Osteocyte (in vitro differentiated cells): ENCODE measurements at regions not wholly inside any gene's neighbourhood (a gene's known extent, or its start where the extent isn't known, plus 50 kb on each side); places are given as distances from the start of the nearest gene placed in this dataset.
"Not testable (repeated sequence)": the region's sequence is repeated elsewhere in the genome, so short reads cannot be mapped to it uniquely, and the experiment has no call there.

ENCODE experiments used
- DNase-seq: peaks from one replicate; pipeline ENCODE4 v3.0.0; 2021; ENCODE audit warnings: mixed read lengths; ENCODE audit not compliant: unreplicated experiment; ENCODE audit errors: extremely low spot score
- H3K27ac Mint-ChIP-seq: one replicate; pipeline ENCODE4 v1.8.0; 2021; ENCODE audit warnings: mild to moderate bottlenecking, mixed read lengths; ENCODE audit not compliant: unreplicated experiment
- H3K27me3 Mint-ChIP-seq: one replicate; pipeline ENCODE4 v1.8.0; 2021; ENCODE audit warnings: mixed read lengths; ENCODE audit not compliant: unreplicated experiment
- H3K36me3 Mint-ChIP-seq: one replicate; pipeline ENCODE4 v1.8.0; 2021; ENCODE audit warnings: mixed read lengths; ENCODE audit not compliant: unreplicated experiment
- H3K4me1 Mint-ChIP-seq: one replicate; pipeline ENCODE4 v1.8.0; 2021; ENCODE audit warnings: mixed read lengths; ENCODE audit not compliant: unreplicated experiment
- H3K4me3 Mint-ChIP-seq: one replicate; pipeline ENCODE4 v1.8.0; 2021; ENCODE audit warnings: mild to moderate bottlenecking, moderate library complexity, mixed read lengths; ENCODE audit not compliant: unreplicated experiment
- H3K9me3 Mint-ChIP-seq: one replicate; pipeline ENCODE4 v1.8.0; 2021; ENCODE audit warnings: mixed read lengths; ENCODE audit not compliant: unreplicated experiment
- CTCF ChIP-seq: fragments of 200-600 bp; sonication (generic); IDR thresholded peaks from 2 replicates; pipeline ENCODE4 v1.5.0; 2021; ENCODE audit warnings: antibody characterized with exemption, mild to moderate bottlenecking, moderate library complexity

- DNase-seq: no peak
- TF ChIP-seq CTCF: no peak
- no peak overlapping the region for H3K27ac Mint-ChIP-seq
- H3K4me1 Mint-ChIP-seq: no peaks in the 10 kb centered on the region
- no peaks in the 10 kb centered on the region for H3K9me3 Mint-ChIP-seq
- H3K36me3 Mint-ChIP-seq: no peaks in the 10 kb centered on the region
- no peaks in the 10 kb centered on the region for H3K27me3 Mint-ChIP-seq
- H3K4me3 Mint-ChIP-seq: no peak overlapping the region
These were observed 146.4 kb downstream of the CCER1 start for GRCh38 chr12:90808568-90808967.

GRCh38 chr12:90802727-90803126 is 152.2 kb downstream of the CCER1 start:
- no peaks in the 10 kb centered on the region for H3K27me3 Mint-ChIP-seq
- no peaks in the 10 kb centered on the region for H3K4me1 Mint-ChIP-seq
- H3K36me3 Mint-ChIP-seq: no peaks in the 10 kb centered on the region
- no peak for DNase-seq
- H3K27ac Mint-ChIP-seq: no peak overlapping the region
- H3K9me3 Mint-ChIP-seq: no peaks in the 10 kb centered on the region
- no peak for TF ChIP-seq CTCF
- H3K4me3 Mint-ChIP-seq: no peak overlapping the region

- Mint-ChIP-seq H3K36me3 (no peaks in the 10 kb centered on the region), H3K4me1 (no peaks in the 10 kb centered on the region), H3K9me3 (no peaks in the 10 kb centered on the region), H3K4me3 (no peak overlapping the region), H3K27me3 (no peaks in the 10 kb centered on the region), H3K27ac (no peak overlapping the region)
- TF ChIP-seq CTCF: no peak
- DNase-seq: no peak
These were observed 153.2 kb downstream of the CCER1 start for GRCh38 chr12:90801776-90802175.

GRCh38 chr12:90794212-90794611 is 160.8 kb downstream of the CCER1 start:
- H3K4me3 Mint-ChIP-seq: no peak overlapping the region
- no peak for TF ChIP-seq CTCF
- H3K36me3 Mint-ChIP-seq: no peaks in the 10 kb centered on the region
- no peak overlapping the region for H3K27ac Mint-ChIP-seq
- H3K4me1 Mint-ChIP-seq: no peaks in the 10 kb centered on the region
- H3K9me3 Mint-ChIP-seq: no peaks in the 10 kb centered on the region
- no peak for DNase-seq
- H3K27me3 Mint-ChIP-seq: no peaks in the 10 kb centered on the region

- H3K36me3 Mint-ChIP-seq, H3K4me1 Mint-ChIP-seq, H3K4me3 Mint-ChIP-seq, H3K27me3 Mint-ChIP-seq, H3K27ac Mint-ChIP-seq, DNase-seq, H3K9me3 Mint-ChIP-seq: not testable (repeated sequence)
These were observed 162.3 kb downstream of the CCER1 start for GRCh38 chr12:90792718-90793117.

GRCh38 chr12:90791445-90791844 is 163.5 kb downstream of the CCER1 start:
- DNase-seq: no peak
- no peaks in the 10 kb centered on the region for H3K36me3 Mint-ChIP-seq
- TF ChIP-seq CTCF: no peak
- H3K27me3 Mint-ChIP-seq: no peaks in the 10 kb centered on the region
- H3K27ac Mint-ChIP-seq: no peak overlapping the region
- no peaks in the 10 kb centered on the region for H3K4me1 Mint-ChIP-seq
- no peak overlapping the region for H3K4me3 Mint-ChIP-seq
- no peaks in the 10 kb centered on the region for H3K9me3 Mint-ChIP-seq
